ENCODE measurements at regions not wholly inside any gene's neighbourhood (a gene's known extent, or its start where the extent isn't known, plus 50 kb on each side); places are given as distances from the start of the nearest gene placed in this dataset.

- Histone ChIP-seq H2BK12ac (ENCODE audit: low read length) (no peak overlapping the region), H3K9ac (ENCODE audit: low read length) (no peak overlapping the region), H3K18ac (ENCODE audit: low read length) (no peak overlapping the region), H3K79me2 (ENCODE audit: control insufficient read depth, insufficient read depth, low read length, poor library complexity) (peaks cover 2% of the 10 kb centered on the region), H2AK5ac (ENCODE audit: low read length) (no peak overlapping the region), H3K23ac (ENCODE audit: low read length) (no peak overlapping the region), H3K4ac (ENCODE audit: low read depth, low read length) (peak overlapping the region; percentile 87), H3K27ac (ENCODE audit: low read depth, low read length) (no peak overlapping the region), H3K4me2 (ENCODE audit: low read length) (no peak overlapping the region), H3K36me3 (ENCODE audit: control insufficient read depth in 1 of 2, insufficient read depth in 2 of 2, low read length in 2 of 2) (no peaks in the 10 kb centered on the region), H4K8ac (ENCODE audit: low read depth, low read length) (no peak overlapping the region), H3K14ac (ENCODE audit: low read length) (no peak overlapping the region), H3K4me3 (ENCODE audit: low read depth, low read length) (no peak overlapping the region), H4K91ac (ENCODE audit: low read depth, low read length) (no peak overlapping the region), H2AFZ (ENCODE audit: insufficient read depth, low read length, poor library complexity) (no peak overlapping the region), H4K12ac (ENCODE audit: low read depth, low read length) (no peak overlapping the region), H2BK5ac (ENCODE audit: low read depth, low read length, poor library complexity) (no peak overlapping the region), H3K4me1 (ENCODE audit: control insufficient read depth in 1 of 2, insufficient read depth in 2 of 2, low read length in 2 of 2) (peaks cover 9 to 13% of the 10 kb centered on the region in 2 experiments), H3K79me1 (ENCODE audit: low read length) (no peaks in the 10 kb centered on the region), H3K27me3 (ENCODE audit: insufficient read depth, low read length) (no peaks in the 10 kb centered on the region), H2BK120ac (ENCODE audit: insufficient read depth, low read length, poor library complexity) (no peak overlapping the region), H3K9me3 (ENCODE audit: insufficient read depth, low read depth, low read length) (no peaks in the 10 kb centered on the region)
- no peak for DNase-seq
- WGBS (ENCODE audit: extremely low coverage, insufficient coverage, insufficient read length), result 100% methylated on average over 1 of the region's 3 CpGs
Measured at GRCh38 chr4:182188622-182189021, 54.6 kb upstream of the TENM3 start.

DNA sequence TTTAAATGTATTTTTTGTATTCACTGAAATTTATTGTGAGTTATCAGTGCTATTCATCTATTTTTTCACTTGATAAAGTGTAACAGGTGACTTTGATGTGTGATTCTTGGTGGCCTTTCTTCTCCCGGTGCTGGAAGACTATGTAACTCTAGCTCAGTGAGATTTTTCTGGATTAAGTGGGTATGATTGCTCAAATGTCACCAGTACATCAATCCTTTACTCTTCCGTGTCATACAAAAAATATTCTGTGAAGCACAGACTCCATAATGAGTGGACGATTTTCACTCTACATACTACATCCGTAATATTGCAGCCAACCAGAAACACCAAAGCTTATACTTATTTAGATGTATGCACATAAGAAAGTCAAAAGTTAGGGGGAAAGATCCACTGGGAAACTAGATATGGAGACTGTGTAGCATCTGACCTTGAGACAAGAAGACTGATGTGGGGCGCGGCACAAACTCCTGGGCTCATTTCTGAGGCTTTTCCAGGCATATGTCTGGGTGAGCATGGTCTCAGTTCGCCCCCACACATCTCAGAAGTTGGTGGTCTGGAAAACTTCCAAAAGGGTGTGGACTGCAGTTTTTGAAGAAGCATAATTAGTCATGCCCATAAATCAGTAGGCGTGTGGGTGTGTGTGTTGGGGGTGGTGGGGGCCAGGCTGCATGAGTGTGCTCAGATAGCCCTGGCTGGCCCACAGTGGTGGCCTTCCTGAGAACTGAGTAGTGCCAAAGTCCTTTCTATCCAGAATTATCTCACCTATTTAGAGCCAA is 53.9 kb upstream of the TENM3 start:
- Histone ChIP-seq H3K9me3 (ENCODE audit: insufficient read depth, low read depth, low read length) (no peaks in the 10 kb centered on the region), H3K4ac (ENCODE audit: low read depth, low read length) (peak overlapping the region; percentile 10), H2AFZ (ENCODE audit: insufficient read depth, low read length, poor library complexity) (no peak overlapping the region), H2BK5ac (ENCODE audit: low read depth, low read length, poor library complexity) (no peak overlapping the region), H3K4me3 (ENCODE audit: low read depth, low read length) (no peak overlapping the region), H3K4me2 (ENCODE audit: low read length) (peak overlapping the region; percentile 7), H2BK12ac (ENCODE audit: low read length) (no peak overlapping the region), H3K4me1 (ENCODE audit: control insufficient read depth in 1 of 2, insufficient read depth in 2 of 2, low read length in 2 of 2) (peaks cover 9 to 13% of the 10 kb centered on the region in 2 experiments), H3K79me2 (ENCODE audit: control insufficient read depth, insufficient read depth, low read length, poor library complexity) (peaks cover 2% of the 10 kb centered on the region), H3K27ac (ENCODE audit: low read depth, low read length) (peak overlapping the region; percentile 68), H3K23ac (ENCODE audit: low read length) (no peak overlapping the region), H3K9ac (ENCODE audit: low read length) (no peak overlapping the region), H3K27me3 (ENCODE audit: insufficient read depth, low read length) (no peaks in the 10 kb centered on the region), H3K14ac (ENCODE audit: low read length) (no peak overlapping the region), H4K12ac (ENCODE audit: low read depth, low read length) (no peak overlapping the region), H3K36me3 (ENCODE audit: control insufficient read depth in 1 of 2, insufficient read depth in 2 of 2, low read length in 2 of 2) (no peaks in the 10 kb centered on the region), H3K18ac (ENCODE audit: low read length) (no peak overlapping the region), H4K8ac (ENCODE audit: low read depth, low read length) (no peak overlapping the region), H2AK5ac (ENCODE audit: low read length) (no peak overlapping the region), H4K91ac (ENCODE audit: low read depth, low read length) (no peak overlapping the region), H3K79me1 (ENCODE audit: low read length) (no peaks in the 10 kb centered on the region), H2BK120ac (ENCODE audit: insufficient read depth, low read length, poor library complexity) (no peak overlapping the region)
- no peak for DNase-seq
- WGBS (ENCODE audit: extremely low coverage, insufficient coverage, insufficient read length), result no CpG with 5 or more reads among the region's 8 CpGs

DNA sequence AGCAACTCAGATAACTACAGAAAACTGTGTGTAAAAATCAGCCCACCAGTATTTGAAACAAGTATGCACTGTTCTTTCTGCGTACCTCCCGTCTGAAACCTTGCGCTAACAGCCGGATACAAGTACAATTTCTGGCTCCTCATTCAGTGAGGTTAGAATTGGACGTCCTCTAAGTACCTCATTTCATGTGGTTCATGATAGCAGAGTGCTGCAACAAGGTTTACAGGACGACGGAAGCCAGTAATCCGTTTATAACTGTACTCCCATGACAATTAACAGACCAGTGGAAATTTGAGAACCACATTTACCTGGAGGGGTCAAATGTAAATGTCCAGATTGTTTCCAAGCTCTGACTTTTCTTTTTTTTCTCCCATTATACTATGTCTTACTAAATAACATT is 52.9 kb upstream of the TENM3 start:
- no peak overlapping the region for H3K9ac ChIP-seq (ENCODE audit: low read length)
- H2BK120ac ChIP-seq (ENCODE audit: insufficient read depth, low read length, poor library complexity), result no peak overlapping the region
- H3K27me3 ChIP-seq (ENCODE audit: insufficient read depth, low read length), result no peaks in the 10 kb centered on the region
- no peak overlapping the region for H3K4ac ChIP-seq (ENCODE audit: low read depth, low read length)
- no peak overlapping the region for H4K8ac ChIP-seq (ENCODE audit: low read depth, low read length)
- no peak overlapping the region for H3K18ac ChIP-seq (ENCODE audit: low read length)
- peak overlapping the region; percentile 45 for H3K27ac ChIP-seq (ENCODE audit: low read depth, low read length)
- no peak overlapping the region for H2BK5ac ChIP-seq (ENCODE audit: low read depth, low read length, poor library complexity)
- no peaks in the 10 kb centered on the region for H3K36me3 ChIP-seq (ENCODE audit: control insufficient read depth in 1 of 2, insufficient read depth in 2 of 2, low read length in 2 of 2)
- no peak overlapping the region for H4K91ac ChIP-seq (ENCODE audit: low read depth, low read length)
- H2BK12ac ChIP-seq (ENCODE audit: low read length), result no peak overlapping the region
- H3K79me2 ChIP-seq (ENCODE audit: control insufficient read depth, insufficient read depth, low read length, poor library complexity), result peaks cover 2% of the 10 kb centered on the region
- H3K14ac ChIP-seq (ENCODE audit: low read length), result no peak overlapping the region
- H3K79me1 ChIP-seq (ENCODE audit: low read length), result no peaks in the 10 kb centered on the region
- peaks cover 9 to 13% of the 10 kb centered on the region in 2 experiments for H3K4me1 ChIP-seq (ENCODE audit: control insufficient read depth in 1 of 2, insufficient read depth in 2 of 2, low read length in 2 of 2)
- no peak overlapping the region for H3K23ac ChIP-seq (ENCODE audit: low read length)
- DNase-seq, result no peak
- H3K4me2 ChIP-seq (ENCODE audit: low read length), result no peak overlapping the region
- no peak overlapping the region for H4K12ac ChIP-seq (ENCODE audit: low read depth, low read length)
- H3K4me3 ChIP-seq (ENCODE audit: low read depth, low read length), result no peak overlapping the region
- no peaks in the 10 kb centered on the region for H3K9me3 ChIP-seq (ENCODE audit: insufficient read depth, low read depth, low read length)
- WGBS (ENCODE audit: extremely low coverage, insufficient coverage, insufficient read length), result no CpG with 5 or more reads among the region's 8 CpGs
- no peak overlapping the region for H2AK5ac ChIP-seq (ENCODE audit: low read length)
- no peak overlapping the region for H2AFZ ChIP-seq (ENCODE audit: insufficient read depth, low read length, poor library complexity)

DNA sequence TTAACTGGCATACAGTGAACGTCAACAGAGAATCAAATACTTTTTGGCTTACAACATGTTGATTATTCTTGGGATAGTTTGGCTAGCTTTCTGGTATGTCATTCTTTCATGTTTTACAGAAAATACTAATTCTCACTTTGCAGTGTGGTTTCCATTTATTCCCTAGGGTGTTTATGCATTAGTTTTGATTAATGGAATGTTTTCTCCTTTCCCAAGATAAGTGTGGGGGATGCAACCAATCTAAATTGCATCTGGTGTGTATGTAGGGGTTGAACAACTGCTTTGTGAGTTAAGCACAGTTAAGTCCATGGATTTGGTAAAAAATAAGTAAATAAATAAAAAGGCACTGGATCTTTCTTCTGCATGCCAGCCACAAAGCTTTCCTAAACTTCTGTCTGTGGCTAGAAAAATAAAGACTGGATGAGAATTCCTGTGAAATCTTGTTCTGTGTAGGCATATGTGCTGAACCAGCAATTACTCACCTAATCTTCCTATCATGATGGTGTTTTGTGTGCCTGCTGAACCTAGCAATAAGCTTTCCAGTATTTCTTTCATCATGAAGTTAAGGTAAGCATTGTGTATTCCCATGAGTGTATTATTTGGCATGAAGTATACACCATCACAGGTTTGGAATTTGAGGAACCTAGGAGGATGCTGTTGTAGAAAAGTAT is 50.6 kb upstream of the TENM3 start:
- Histone ChIP-seq H4K12ac (ENCODE audit: low read depth, low read length) (no peak overlapping the region), H3K79me1 (ENCODE audit: low read length) (no peaks in the 10 kb centered on the region), H4K8ac (ENCODE audit: low read depth, low read length) (no peak overlapping the region), H3K9me3 (ENCODE audit: insufficient read depth, low read depth, low read length) (no peaks in the 10 kb centered on the region), H3K4ac (ENCODE audit: low read depth, low read length) (no peak overlapping the region), H2AK5ac (ENCODE audit: low read length) (no peak overlapping the region), H3K23ac (ENCODE audit: low read length) (no peak overlapping the region), H3K18ac (ENCODE audit: low read length) (no peak overlapping the region), H3K36me3 (ENCODE audit: control insufficient read depth in 1 of 2, insufficient read depth in 2 of 2, low read length in 2 of 2) (no peaks in the 10 kb centered on the region), H3K4me2 (ENCODE audit: low read length) (no peak overlapping the region), H3K79me2 (ENCODE audit: control insufficient read depth, insufficient read depth, low read length, poor library complexity) (peaks cover 5% of the 10 kb centered on the region), H4K91ac (ENCODE audit: low read depth, low read length) (no peak overlapping the region), H3K4me1 (ENCODE audit: control insufficient read depth in 1 of 2, insufficient read depth in 2 of 2, low read length in 2 of 2) (peaks cover 9 to 20% of the 10 kb centered on the region in 2 experiments), H2BK120ac (ENCODE audit: insufficient read depth, low read length, poor library complexity) (no peak overlapping the region), H3K27ac (ENCODE audit: low read depth, low read length) (no peak overlapping the region), H3K14ac (ENCODE audit: low read length) (no peak overlapping the region), H3K27me3 (ENCODE audit: insufficient read depth, low read length) (no peaks in the 10 kb centered on the region), H2BK12ac (ENCODE audit: low read length) (no peak overlapping the region), H2BK5ac (ENCODE audit: low read depth, low read length, poor library complexity) (no peak overlapping the region), H3K9ac (ENCODE audit: low read length) (no peak overlapping the region), H2AFZ (ENCODE audit: insufficient read depth, low read length, poor library complexity) (no peak overlapping the region), H3K4me3 (ENCODE audit: low read depth, low read length) (no peak overlapping the region)
- no CpG with 5 or more reads among the region's 1 CpG for WGBS (ENCODE audit: extremely low coverage, insufficient coverage, insufficient read length)
- DNase-seq, result peak; percentile 11 to 53
